Endothelial cell of umbilical vein (primary cell): ENCODE measurements at regions not wholly inside any gene's neighbourhood (a gene's known extent, or its start where the extent isn't known, plus 50 kb on each side); places are given as distances from the start of the nearest gene placed in this dataset.

ENCODE experiments used
- BruUV-seq: library from RNA; stranded (reverse); fragments of 400-500 nt; replicated peaks from 2 replicates; lab custom pipeline; 2021; lab: Mats Ljungman, UMichigan
- CTCF ChIA-PET: fragments of 300-600, 350-600 bp; sonication (Branson Sonifier 250); formaldehyde crosslinking; loops from one replicate; lab custom pipeline; 2021; ENCODE audit warnings: antibody characterized with exemption, inconsistent platforms; lab: Charles Lee
- POLR2A ChIA-PET: fragments of 300-600, 350-600 bp; sonication (Branson Sonifier 250); formaldehyde crosslinking; loops from one replicate; lab custom pipeline; 2021; ENCODE audit warnings: antibody characterized with exemption, inconsistent platforms; lab: Charles Lee
- DNase-seq: peaks from one replicate; pipeline ENCODE4 v3.0.0-alpha.2; 2011; ENCODE audit warnings: low read depth, low spot score
- FAIRE-seq: peaks from 2 replicates; lab custom pipeline; 2011; peaks lifted over from hg19 to GRCh38; lab: Jason Lieb, UNC
- H2AFZ ChIP-seq: 2 replicates; pipeline ENCODE4 v1.6.0; 2012; ENCODE audit warnings: low read depth, low read length, control low read depth, inconsistent platforms
- H3K27ac ChIP-seq: 2 replicates; pipeline ENCODE4 v1.5.1; 2011; ENCODE audit warnings: low read depth, mild to moderate bottlenecking, control low read depth, low read length, moderate library complexity; ENCODE audit not compliant: insufficient read depth
- H3K27me3 ChIP-seq, 2 experiments: 2 replicates each; pipeline versions ENCODE4 v1.6.0 to v1.6.1; 2011; ENCODE audit warnings: low read length in 2 of 2, mixed read lengths in 1 of 2; ENCODE audit not compliant: control insufficient read depth in 2 of 2, insufficient read depth in 2 of 2
- H3K36me3 ChIP-seq, 2 experiments: 2 replicates in 1 of 2; 3 replicates in 1 of 2; pipeline ENCODE4 v1.5.1; 2011; ENCODE audit warnings: low read length in 2 of 2, mild to moderate bottlenecking in 1 of 2, moderate library complexity in 1 of 2; ENCODE audit not compliant: control insufficient read depth in 2 of 2, insufficient read depth in 2 of 2; ENCODE audit errors: extremely low read depth in 1 of 2
- H3K4me1 ChIP-seq: 3 replicates; pipeline ENCODE4 v1.5.1; 2011; ENCODE audit warnings: mild to moderate bottlenecking, low read length; ENCODE audit not compliant: control insufficient read depth, insufficient read depth; ENCODE audit errors: extremely low read depth
- H3K4me2 ChIP-seq: 2 replicates; pipeline ENCODE4 v1.6.1; 2011; ENCODE audit warnings: low read length, control low read depth, mixed read lengths; ENCODE audit not compliant: insufficient read depth
- H3K4me3 ChIP-seq, 3 experiments: fragments of 200-600 bp in 1 of 3; sonication (generic), shearing (Covaris generic) in 1 of 3; replicated peaks in 1 of 3; 2 replicates each; pipeline ENCODE4 v1.5.1; 2011 to 2016; ENCODE audit warnings: control low read depth in 3 of 3, low read length in 3 of 3, mild to moderate bottlenecking in 2 of 3, inconsistent platforms in 1 of 3, low read depth in 1 of 3, moderate library complexity in 1 of 3; ENCODE audit not compliant: insufficient read depth in 1 of 3
- H3K79me2 ChIP-seq: 2 replicates; pipeline ENCODE4 v1.6.0; 2012; ENCODE audit warnings: low read length, inconsistent platforms; ENCODE audit not compliant: control insufficient read depth, insufficient read depth
- H3K9ac ChIP-seq: replicated peaks from 2 replicates; pipeline ENCODE3; 2011; ENCODE audit warnings: low read length, control low read depth; ENCODE audit not compliant: insufficient read depth; ENCODE audit errors: extremely low read depth
- H3K9me1 ChIP-seq: replicated peaks from 3 replicates; pipeline ENCODE4 v1.6.0; 2011; ENCODE audit warnings: mild to moderate bottlenecking, low read length; ENCODE audit not compliant: control insufficient read depth, insufficient read depth; ENCODE audit errors: extremely low read depth
- H3K9me3 ChIP-seq: replicated peaks from 2 replicates; pipeline ENCODE4 v1.5.1; 2012; ENCODE audit warnings: low read length, inconsistent platforms; ENCODE audit not compliant: control insufficient read depth, insufficient read depth
- H4K20me1 ChIP-seq: replicated peaks from 2 replicates; pipeline ENCODE3; 2011; ENCODE audit warnings: mild to moderate bottlenecking, low read length; ENCODE audit not compliant: control insufficient read depth, insufficient read depth; ENCODE audit errors: extremely low read depth
- CTCF ChIP-seq, 2 donors: IDR thresholded peaks; 1 replicate in 1 of 2; 2 replicates in 1 of 2; pipeline ENCODE4 v1.5.1; 2011; ENCODE audit warnings: low read length in 2 of 2, mild to moderate bottlenecking in 2 of 2, moderate library complexity in 2 of 2, control low read depth in 1 of 2, inconsistent platforms in 1 of 2, low read depth in 1 of 2; ENCODE audit not compliant: insufficient read depth in 1 of 2; ENCODE audit errors: extremely low read depth in 1 of 2
- EZH2 ChIP-seq: IDR thresholded peaks from 2 replicates; pipeline ENCODE4 v1.6.1; 2012; ENCODE audit warnings: borderline replicate concordance, low read depth, mild to moderate bottlenecking, moderate library complexity, low read length, inconsistent platforms; ENCODE audit not compliant: severe bottlenecking
- FOS ChIP-seq: IDR thresholded peaks from 2 replicates; pipeline ENCODE4 v1.6.1; 2011; ENCODE audit warnings: mild to moderate bottlenecking, low read length, moderate library complexity, borderline replicate concordance; ENCODE audit not compliant: insufficient read depth
- GATA2 ChIP-seq: IDR thresholded peaks from 2 replicates; pipeline ENCODE4 v1.7.0; 2011; ENCODE audit warnings: low read depth, mild to moderate bottlenecking, moderate library complexity, mixed read lengths, low read length; ENCODE audit not compliant: insufficient read length, insufficient read depth
- JUN ChIP-seq: IDR thresholded peaks from 2 replicates; pipeline ENCODE4 v1.6.1; 2011; ENCODE audit warnings: borderline replicate concordance, low read depth; ENCODE audit not compliant: insufficient read length, insufficient read depth
- MYC ChIP-seq: IDR thresholded peaks from one replicate; pipeline ENCODE4 v1.6.1; 2011; ENCODE audit warnings: mild to moderate bottlenecking, low read depth, low read length
- POLR2A ChIP-seq: IDR thresholded peaks from 2 replicates; pipeline ENCODE4 v1.6.1; 2012; ENCODE audit warnings: low read depth, mild to moderate bottlenecking, control low read depth, low read length
- POLR2AphosphoS5 ChIP-seq: IDR thresholded peaks from 2 replicates; pipeline ENCODE4 v1.6.1; 2012; ENCODE audit warnings: low read depth, mild to moderate bottlenecking, control low read depth, low read length, moderate library complexity; ENCODE audit not compliant: insufficient read depth
- dilution Hi-C: fragments of 300-500 bp; cut with MboI; formaldehyde crosslinking; loops from one replicate; pipeline ENCODE4 v1.15.0; 2019; ENCODE audit warnings: low sequenced_read_pairs; ENCODE audit not compliant: extremely low pct_ligation_motif_present
- intact Hi-C: fragments of 100-400 bp; cut with micrococcal nuclease; formaldehyde crosslinking; loops from one replicate; pipeline ENCODE4 v1.10.0; 2022
- TF ChIP-seq, protein P1 (sequence below): IDR thresholded peaks from 2 replicates; pipeline ENCODE4 v1.6.1; 2011; ENCODE audit not compliant: insufficient read depth, insufficient read length

DNA sequence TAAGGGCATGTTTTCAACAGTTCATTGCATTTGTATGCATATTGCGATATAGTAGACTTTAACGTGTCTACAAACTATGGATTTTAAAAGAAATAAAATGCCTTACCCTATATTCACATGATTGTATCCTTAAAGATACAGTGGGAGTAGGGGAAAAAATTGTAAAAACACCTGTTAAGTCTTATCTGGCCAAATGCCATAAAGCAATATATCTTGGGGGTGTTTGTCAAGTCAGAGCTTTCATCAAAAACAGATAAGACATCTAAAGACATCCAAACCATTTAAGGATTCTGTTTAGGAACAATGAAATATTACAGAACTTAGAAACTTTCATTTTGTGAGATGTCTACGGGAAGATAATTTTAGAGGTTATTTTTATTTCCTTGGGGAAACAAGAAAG is 152.3 kb downstream of the AASDH start:
- POLR2A ChIA-PET, result no interaction called here
- Histone ChIP-seq H3K79me2 (no peaks in the 10 kb centered on the region), H4K20me1 (no peaks in the 10 kb centered on the region), H2AFZ (no peak overlapping the region), H3K9ac (no peak overlapping the region), H3K9me1 (no peaks in the 10 kb centered on the region), H3K4me2 (no peak overlapping the region), H3K27me3 (peaks cover 0 to 6% of the 10 kb centered on the region in 2 experiments), H3K36me3 (no peaks in the 10 kb centered on the region), H3K27ac (no peak overlapping the region), H3K4me3 (no peak overlapping the region), H3K4me1 (no peaks in the 10 kb centered on the region), H3K9me3 (no peaks in the 10 kb centered on the region)
- FAIRE-seq (no peak), DNase-seq (no peak)
- intact Hi-C loops (loop anchor here (5.0 kb wide), 1 partner anchor 398 kb away; no protein-coding TSS in a partner anchor), dilution Hi-C loops (no loop called here)
- TF ChIP-seq EZH2 (no peak), GATA2 (no peak), MYC (no peak), CTCF (IDR thresholded peaks at IDR 0.05; ENCODE audit: extremely low read depth in 1 of 2, insufficient read depth in 1 of 2, low read depth in 1 of 2, low read length in 2 of 2) (no peak), POLR2AphosphoS5 (no peak), JUN (no peak), POLR2A (no peak), FOS (no peak)
- TF ChIP-seq, protein P1, sequence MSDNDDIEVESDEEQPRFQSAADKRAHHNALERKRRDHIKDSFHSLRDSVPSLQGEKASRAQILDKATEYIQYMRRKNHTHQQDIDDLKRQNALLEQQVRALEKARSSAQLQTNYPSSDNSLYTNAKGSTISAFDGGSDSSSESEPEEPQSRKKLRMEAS, result no peak
- CTCF ChIA-PET, result no interaction called here
- no TSS peak for BruUV-seq
